Dermis blood vessel endothelial cell (primary cell): ENCODE measurements at regions not wholly inside any gene's neighbourhood (a gene's known extent, or its start where the extent isn't known, plus 50 kb on each side); places are given as distances from the start of the nearest gene placed in this dataset.
"Not testable (repeated sequence)": the region's sequence is repeated elsewhere in the genome, so short reads cannot be mapped to it uniquely, and the experiment has no call there.

ENCODE experiments used
- DNase-seq: peaks from one replicate; pipeline ENCODE4 v3.0.0; 2010

GRCh38 chr17:37859451-37859850 lies 64.8 kb upstream of the TBC1D3K start:
- DNase-seq: no peak

DNA sequence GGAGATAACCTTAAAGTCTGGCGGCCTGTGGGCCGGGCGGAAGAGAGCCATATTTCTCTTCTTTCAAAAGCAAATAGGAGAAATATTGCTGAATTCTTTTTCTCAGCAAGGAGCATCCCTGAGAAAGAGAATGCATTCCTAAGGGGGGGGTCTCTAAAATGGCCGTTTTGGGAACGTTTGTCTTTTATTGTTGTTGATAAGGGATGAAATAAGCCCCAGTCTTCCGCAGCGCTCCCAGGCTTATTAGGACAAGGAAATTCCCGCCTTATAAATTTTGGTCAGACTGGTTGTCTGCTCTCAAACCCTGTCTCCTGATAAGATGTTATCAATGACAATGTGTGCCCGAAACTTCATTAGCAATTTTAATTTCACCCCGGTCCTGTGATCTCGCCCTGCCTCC lies 65.8 kb upstream of the TBC1D3K start:
- not testable (repeated sequence) for DNase-seq

- DNase-seq: no peak
Observed at GRCh38 chr17:37856245-37856644, 68.0 kb upstream of the TBC1D3K start.

GRCh38 chr17:37849617-37849972 lies 74.6 kb upstream of the TBC1D3K start:
- no peak for DNase-seq

DNA sequence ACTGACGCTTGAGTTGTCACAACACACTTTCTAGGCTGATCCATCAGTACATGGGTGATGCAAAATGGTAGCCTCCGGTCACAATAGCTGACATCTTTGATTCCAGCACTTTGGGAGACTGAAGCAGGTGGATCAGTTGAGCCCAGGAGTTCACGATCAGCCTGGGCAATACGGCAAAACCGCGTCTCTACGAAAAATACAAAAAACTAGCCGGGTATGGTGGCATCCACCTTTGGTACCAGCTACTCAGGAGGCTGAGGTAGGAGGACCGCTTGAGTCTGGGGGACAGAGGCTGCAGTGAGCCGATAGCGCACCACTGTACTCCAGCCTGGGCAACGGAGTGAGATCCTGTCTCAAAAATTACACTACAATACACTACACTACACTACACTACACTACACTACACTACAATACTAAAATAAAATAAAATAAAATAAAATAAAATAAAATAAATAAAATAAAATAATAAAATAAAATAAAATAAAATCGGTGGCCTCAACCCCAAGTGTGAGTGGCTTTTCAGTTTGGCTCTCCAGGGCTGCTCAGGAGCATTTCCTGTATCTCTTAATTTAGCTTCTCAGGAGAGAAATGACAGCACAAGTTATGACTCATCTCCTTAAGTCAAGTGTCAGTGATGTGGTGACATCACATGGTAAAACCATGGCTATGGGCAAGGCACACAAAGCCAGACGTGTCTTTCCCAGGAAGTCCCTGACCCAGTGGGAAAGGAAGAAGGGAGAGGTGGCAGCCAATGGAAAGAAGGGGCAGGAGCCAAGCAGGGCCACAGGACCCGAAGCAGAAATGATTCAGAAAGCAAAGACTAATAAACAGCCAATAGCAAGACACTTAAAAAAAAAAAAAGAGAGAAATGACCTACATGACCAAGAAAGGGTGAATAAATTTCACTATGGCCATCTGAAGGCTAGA lies 75.3 kb upstream of the TBC1D3K start:
- peak; percentile 45 for DNase-seq

- DNase-seq: no peak
Observed at GRCh38 chr17:37847811-37848331, 76.3 kb upstream of the TBC1D3K start.

GRCh38 chr17:37847102-37847501 lies 77.1 kb upstream of the TBC1D3K start:
- no peak for DNase-seq

- no peak for DNase-seq
Observed at GRCh38 chr17:37844977-37845293, 79.3 kb upstream of the TBC1D3K start.

- peak; percentile 75 for DNase-seq
Observed at GRCh38 chr17:37844158-37844976, 79.8 kb upstream of the TBC1D3K start.

DNA sequence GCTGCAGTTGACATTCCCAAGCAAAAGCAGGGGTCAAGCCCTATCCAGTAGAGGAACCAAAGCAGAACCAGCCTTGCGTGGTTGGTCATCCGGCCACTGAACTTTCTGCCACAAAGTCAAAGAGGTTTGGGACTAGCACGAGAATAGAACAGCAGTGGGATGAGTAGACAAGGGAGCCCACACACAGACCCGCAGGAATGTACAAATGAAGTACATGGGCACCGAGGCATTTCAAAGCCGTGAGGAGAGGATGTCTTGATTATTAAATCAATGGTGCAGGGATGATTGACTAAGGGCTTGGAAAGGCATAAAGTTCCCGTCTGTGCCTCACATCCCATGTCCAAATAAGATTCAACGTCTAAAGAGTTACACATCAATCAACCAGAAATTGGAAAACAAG lies 81.8 kb upstream of the TBC1D3K start:
- DNase-seq: no peak

GRCh38 chr17:37841232-37841631 lies 83.0 kb upstream of the TBC1D3K start:
- no peak for DNase-seq

DNA sequence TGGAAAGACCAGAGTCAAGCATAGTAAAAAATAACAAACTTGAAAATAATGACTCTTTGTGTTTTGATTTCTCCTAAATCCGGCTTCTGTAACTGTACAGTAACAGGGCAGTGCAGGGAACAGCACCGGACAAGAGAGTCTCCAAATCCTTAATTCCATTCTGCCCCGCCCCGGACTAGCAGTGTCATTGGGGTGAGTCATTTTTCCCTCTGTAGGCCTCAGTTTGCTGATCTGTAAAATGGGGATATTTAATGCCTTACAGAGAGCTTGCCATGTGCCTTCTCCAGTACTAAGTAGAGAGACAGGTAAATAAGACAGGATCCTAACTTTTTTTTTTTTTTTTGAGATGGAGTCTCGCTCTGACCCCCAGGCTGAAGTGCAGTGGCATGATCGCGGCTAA lies 83.6 kb upstream of the TBC1D3K start:
- no peak for DNase-seq

DNA sequence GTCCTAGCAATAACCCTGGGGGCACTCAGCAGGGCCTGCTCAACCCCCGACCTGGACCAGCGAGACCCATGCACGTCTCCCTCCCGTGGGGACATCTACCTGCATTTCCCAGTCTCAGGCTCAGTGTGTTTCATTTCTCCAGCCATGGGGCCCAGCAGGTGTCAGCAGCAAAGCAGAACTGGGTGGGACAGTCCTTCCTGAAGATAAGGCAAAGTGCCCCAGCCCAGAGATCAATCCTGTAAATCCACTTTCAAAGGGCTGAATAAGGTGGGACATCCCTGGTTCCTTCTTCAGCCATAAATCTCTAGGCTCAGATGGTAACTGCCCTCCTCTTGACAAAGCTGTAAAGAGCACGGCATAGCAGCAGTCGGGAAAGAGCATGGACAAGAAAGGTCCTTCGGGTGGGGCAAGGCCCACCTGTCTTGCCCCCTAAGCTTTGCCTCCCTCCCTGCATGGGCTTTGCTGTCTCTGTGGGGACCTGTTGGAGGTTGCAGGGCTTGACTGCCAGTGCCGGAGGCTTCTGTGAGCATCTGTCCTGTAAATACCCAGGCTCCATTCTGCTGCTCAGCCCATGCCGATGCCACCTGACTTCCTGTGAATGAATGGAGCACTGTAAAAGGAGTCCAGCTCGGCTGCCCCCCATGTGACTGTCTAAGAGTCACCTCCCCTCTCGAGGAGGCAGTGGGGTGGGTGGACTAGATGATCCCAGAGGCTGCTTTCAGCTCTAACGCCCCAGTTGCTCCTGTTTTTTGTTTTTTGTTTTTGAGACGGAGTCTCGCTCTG lies 84.8 kb upstream of the TBC1D3K start:
- DNase-seq: no peak

DNA sequence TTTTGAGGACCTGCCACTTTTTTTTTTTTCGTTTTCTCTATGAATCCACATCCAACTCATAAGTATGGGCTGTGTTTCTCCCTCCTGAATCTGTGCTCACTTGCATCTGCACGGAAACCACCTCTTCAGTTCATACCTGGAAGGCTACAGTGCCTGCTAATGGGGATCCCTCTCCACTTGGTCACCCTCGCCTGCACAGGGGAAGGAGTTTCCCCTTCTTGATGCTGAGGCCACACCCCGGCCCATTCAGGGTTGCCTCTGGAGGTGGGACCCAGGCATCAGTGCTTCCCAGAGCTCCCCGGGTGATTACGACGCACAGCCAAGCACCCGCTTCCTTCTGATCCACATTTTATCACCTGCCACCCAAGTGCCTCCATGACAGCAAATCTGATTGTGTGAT lies 85.9 kb upstream of the TBC1D3K start:
- no peak for DNase-seq

DNA sequence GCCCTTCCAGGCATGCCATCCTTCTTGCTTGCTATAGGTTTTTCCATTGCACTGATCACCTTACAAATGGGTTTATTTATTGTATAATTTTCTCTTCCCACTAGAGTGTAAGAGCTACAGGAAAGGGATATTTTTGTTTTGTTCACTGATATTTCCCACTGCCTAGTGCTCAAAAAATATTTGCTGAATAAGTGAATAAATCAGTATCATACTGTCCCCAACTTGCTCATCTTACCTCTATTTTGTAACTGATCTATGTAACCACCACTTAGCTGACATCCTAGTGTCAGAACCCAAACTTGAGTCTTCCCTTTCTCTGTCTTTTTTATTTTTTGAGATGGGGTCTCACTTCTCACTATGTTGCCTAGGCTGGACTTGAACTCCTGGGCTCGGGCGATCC lies 87.6 kb upstream of the TBC1D3K start:
- no peak for DNase-seq

DNA sequence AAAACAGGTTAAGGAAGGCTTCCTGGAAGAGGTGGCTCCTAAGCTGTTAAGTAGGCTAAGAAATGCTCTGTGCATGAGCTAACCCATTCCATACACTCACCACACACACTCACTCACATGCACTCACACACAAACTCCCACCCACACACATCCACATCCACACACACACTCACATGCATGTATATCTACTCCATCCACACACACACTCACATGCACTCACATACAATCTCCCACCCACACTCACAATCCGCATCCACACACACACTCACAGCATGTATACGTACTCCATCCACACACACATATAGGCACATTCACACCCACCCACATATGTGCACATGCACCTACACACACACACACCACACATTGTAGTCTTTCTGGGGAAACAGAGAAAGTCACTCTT lies 89.3 kb upstream of the HNF1B start:
- DNase-seq: no peak

GRCh38 chr17:37833237-37833859 lies 88.5 kb upstream of the HNF1B start:
- DNase-seq: no peak

DNA sequence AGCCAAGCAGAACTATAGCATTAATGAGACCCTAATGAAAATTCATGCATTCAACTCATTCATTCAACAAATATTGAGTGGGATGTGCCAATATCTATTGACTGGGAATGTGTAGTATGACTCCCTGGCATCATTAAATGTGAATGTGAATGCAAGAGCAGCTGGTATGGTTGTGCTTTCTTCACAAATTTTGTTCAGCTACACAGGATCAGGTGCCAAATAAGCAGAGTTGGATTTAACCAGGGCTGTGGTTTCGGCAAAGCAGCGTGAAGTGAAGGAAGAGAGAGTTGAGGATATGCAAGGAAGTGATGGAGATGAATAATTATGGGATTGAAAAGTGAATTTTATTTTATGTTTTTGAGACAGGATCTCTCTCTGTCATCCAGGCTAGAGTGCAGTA lies 87.1 kb upstream of the HNF1B start:
- no peak for DNase-seq

- no peak for DNase-seq
Observed at GRCh38 chr17:37831492-37831891, 86.6 kb upstream of the HNF1B start.

DNA sequence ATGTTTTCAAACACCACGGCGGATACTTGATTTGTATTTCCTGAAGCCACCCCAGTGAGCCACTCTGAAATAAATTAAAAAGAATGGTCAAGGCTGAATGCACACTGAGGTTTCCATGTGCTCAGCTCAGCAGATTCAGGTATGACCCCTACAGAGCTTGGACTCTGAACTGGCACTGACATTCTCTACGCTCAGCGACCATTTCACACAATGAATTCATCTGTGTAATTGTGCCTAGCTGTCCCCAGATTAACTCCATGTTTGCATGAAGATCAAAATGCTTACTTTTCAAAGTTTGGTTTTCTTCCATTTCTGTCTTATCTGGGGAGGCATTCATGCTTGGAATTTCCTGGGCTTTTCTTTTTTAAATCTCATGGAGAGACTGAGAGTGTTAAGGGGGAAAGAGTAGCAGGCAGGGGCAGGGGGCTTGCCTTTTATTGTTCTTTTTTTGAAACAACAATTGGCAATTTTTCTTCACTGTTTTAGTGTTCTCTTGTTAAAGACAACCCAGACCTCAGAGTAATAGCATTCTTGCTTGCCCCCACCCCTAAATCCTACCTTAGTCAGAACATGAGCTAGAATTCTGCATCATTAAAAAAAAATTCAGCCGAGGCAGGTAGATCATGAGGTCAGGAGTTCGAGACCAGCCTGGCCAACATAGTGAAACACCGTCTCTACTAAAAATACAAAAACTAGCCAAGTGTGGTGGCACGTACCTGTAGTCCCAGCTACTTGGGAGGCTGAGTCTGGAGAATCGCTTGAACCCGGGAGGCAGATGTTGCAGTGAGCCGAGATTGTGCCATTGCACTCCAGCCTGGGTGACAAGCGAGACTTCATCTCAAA lies 85.5 kb upstream of the HNF1B start:
- DNase-seq: no peak

- DNase-seq: no peak
Observed at GRCh38 chr17:37829592-37830123, 84.8 kb upstream of the HNF1B start.
